ENCODE measurements at regions not wholly inside any gene's neighbourhood (a gene's known extent, or its start where the extent isn't known, plus 50 kb on each side); places are given as distances from the start of the nearest gene placed in this dataset.

GRCh38 chr1:29833581-29833980 lies 597.3 kb downstream of the PTPRU start:
- Histone ChIP-seq H3K4me2 (ENCODE audit: low read depth, low read length) (no peak overlapping the region), H2AFZ (ENCODE audit: low read length) (no peak overlapping the region), H3K79me2 (ENCODE audit: insufficient read depth, low read length) (no peaks in the 10 kb centered on the region), H3K9ac (ENCODE audit: insufficient read depth, low read depth, low read length) (no peak overlapping the region), H3K36me3 (replicated peaks in 1 of 2; ENCODE audit: control insufficient read depth in 1 of 2, insufficient read depth in 2 of 2, low read length in 2 of 2) (no peaks in the 10 kb centered on the region), H3K27me3 (ENCODE audit: control insufficient read depth in 1 of 2, insufficient read depth in 2 of 2, low read length in 2 of 2) (peaks cover 0 to 18% of the 10 kb centered on the region in 2 experiments; a peak in 3 of 5 replicates), H3K4me1 (ENCODE audit: insufficient read depth, low read length) (no peaks in the 10 kb centered on the region), H3K27ac (ENCODE audit: extremely low read length, insufficient read depth, low read length) (no peak overlapping the region), H3K4me3 (replicated peaks in 1 of 3; ENCODE audit: insufficient read depth in 1 of 3, low read depth in 2 of 3, low read length in 3 of 3) (no peak overlapping the region), H3K9me3 (ENCODE audit: low read length) (no peaks in the 10 kb centered on the region), H4K20me1 (ENCODE audit: insufficient read depth, low read length) (no peaks in the 10 kb centered on the region)
- FAIRE-seq (no peak), DNase-seq (ENCODE audit: low spot score) (no peak), ATAC-seq (no peak)
- BruUV-seq (replicated peaks): no TSS peak
- TF ChIP-seq IKZF4 (CRISPR knock-in tag; IDR thresholded peaks at IDR 0.05; ENCODE audit: borderline replicate concordance, low read depth, not compliant biosample characterization): no peak
- TF ChIP-seq ZNF615 (CRISPR knock-in tag; IDR thresholded peaks at IDR 0.05; ENCODE audit: borderline replicate concordance): no peak
- no peak for TF ChIP-seq ZNF7 (CRISPR knock-in tag; IDR thresholded peaks at IDR 0.05)
- TF ChIP-seq RARG (CRISPR knock-in tag; IDR thresholded peaks at IDR 0.05; ENCODE audit: low read depth): no peak
- no peak for TF ChIP-seq ZNF142 (CRISPR knock-in tag; IDR thresholded peaks at IDR 0.05)
- TF ChIP-seq ZBTB25 (CRISPR knock-in tag; IDR thresholded peaks at IDR 0.05): no peak
- no peak for TF ChIP-seq BCL3 (CRISPR knock-in tag; IDR thresholded peaks at IDR 0.05)
- TF ChIP-seq FOXA3 (CRISPR knock-in tag; IDR thresholded peaks at IDR 0.05): no peak
- no peak for TF ChIP-seq ZSCAN5A (CRISPR knock-in tag; IDR thresholded peaks at IDR 0.05; ENCODE audit: borderline replicate concordance)
- TF ChIP-seq ZXDC (CRISPR knock-in tag; IDR thresholded peaks at IDR 0.05): no peak
- no peak for TF ChIP-seq SP5 (CRISPR knock-in tag; IDR thresholded peaks at IDR 0.05; ENCODE audit: borderline replicate concordance, low read depth)
- POLR2A ChIA-PET: no interaction called here
- CTCF ChIA-PET (ENCODE audit: low intra/inter-chr PET ratio, low total read pairs): no interaction called here
- WGBS (ENCODE audit: low lambda C conversion rate): 0% methylated on average over 5 of the region's 6 CpGs
- intact Hi-C loops (cut with micrococcal nuclease; ENCODE audit: unreplicated experiment): no loop called here
- in situ Hi-C loops (cut with HindIII; ENCODE audit: extremely low pct_ligation_motif_present, low pct_unique_long_range_greater_than_20kb): no loop called here
